WTC11 (cell line): ENCODE measurements at regions not wholly inside any gene's neighbourhood (a gene's known extent, or its start where the extent isn't known, plus 50 kb on each side); places are given as distances from the start of the nearest gene placed in this dataset.

Experiments used
- ATAC-seq: fragments of 200-7000 bp; cut with Tn5 transposase; 2 replicates; pipeline ENCODE4 v1.10.0; 2021; ENCODE audit warnings: mild to moderate bottlenecking, moderate library complexity
- CTCF ChIA-PET: fragments of 300-600 bp; sonication (Branson Sonifier 250); formaldehyde crosslinking; loops from one replicate; lab custom pipeline; 2021; ENCODE audit warnings: antibody characterized with exemption; lab: Charles Lee
- POLR2A ChIA-PET: fragments of 350-600 bp; sonication (Branson Sonifier 250); formaldehyde crosslinking; loops from one replicate; lab custom pipeline; 2021; ENCODE audit warnings: antibody characterized with exemption; lab: Charles Lee
- DNase-seq: peaks from one replicate; pipeline ENCODE4 v3.0.0; 2021; ENCODE audit warnings: low spot score
- H3K27ac Mint-ChIP-seq: 2 replicates; pipeline ENCODE4 v1.8.0; 2021; ENCODE audit warnings: mixed read lengths
- H3K27me3 Mint-ChIP-seq: 2 replicates; pipeline ENCODE4 v1.8.0; 2021; ENCODE audit warnings: low read depth, mild to moderate bottlenecking, moderate library complexity, mixed read lengths
- H3K36me3 Mint-ChIP-seq: 2 replicates; pipeline ENCODE4 v1.8.0; 2021; ENCODE audit warnings: mixed read lengths
- H3K4me1 Mint-ChIP-seq: 2 replicates; pipeline ENCODE4 v1.8.0; 2022; ENCODE audit warnings: mixed read lengths
- H3K4me3 Mint-ChIP-seq: 2 replicates; pipeline ENCODE4 v1.8.0; 2021; ENCODE audit warnings: mild to moderate bottlenecking, moderate library complexity, mixed read lengths
- H3K9me3 Mint-ChIP-seq: 2 replicates; pipeline ENCODE4 v1.8.0; 2021; ENCODE audit warnings: mixed read lengths
- ATF6 ChIP-seq: sonication (generic); formaldehyde crosslinking; IDR thresholded peaks from 2 replicates; pipeline ENCODE4 v1.8.1; 2023; ENCODE audit warnings: mild to moderate bottlenecking, missing genetic modification reagents
- CREB1 ChIP-seq: sonication (generic); formaldehyde crosslinking; IDR thresholded peaks from 2 replicates; pipeline ENCODE4 v1.8.0; 2023; ENCODE audit warnings: mild to moderate bottlenecking, missing genetic modification reagents
- CTCF ChIP-seq: fragments of 200-600 bp; IDR thresholded peaks from 2 replicates; pipeline ENCODE4 v1.8.0; 2022; ENCODE audit warnings: antibody characterized with exemption
- ELF4 ChIP-seq: sonication (generic); formaldehyde crosslinking; IDR thresholded peaks from 2 replicates; pipeline ENCODE4 v1.8.1; 2022; ENCODE audit warnings: low read depth, mild to moderate bottlenecking, moderate library complexity, missing genetic modification reagents
- EMX1 ChIP-seq: fragments of 250-450 bp; sonication (Bioruptor Pico); IDR thresholded peaks from 2 replicates; pipeline ENCODE4 v1.8.0; 2021; ENCODE audit warnings: mild to moderate bottlenecking
- ESRRA ChIP-seq: sonication (generic); formaldehyde crosslinking; IDR thresholded peaks from 2 replicates; pipeline ENCODE4 v1.8.1; 2022; ENCODE audit warnings: mild to moderate bottlenecking, missing genetic modification reagents, borderline replicate concordance
- FOXK1 ChIP-seq: sonication (generic); formaldehyde crosslinking; IDR thresholded peaks from 2 replicates; pipeline ENCODE4 v1.8.0; 2022; ENCODE audit warnings: mild to moderate bottlenecking, moderate library complexity, missing genetic modification reagents
- FOXP1 ChIP-seq: sonication (generic); formaldehyde crosslinking; IDR thresholded peaks from 2 replicates; pipeline ENCODE4 v1.8.0; 2022; ENCODE audit warnings: missing genetic modification reagents, mild to moderate bottlenecking, moderate library complexity, borderline replicate concordance
- GRHL2 ChIP-seq: fragments of 250-450 bp; sonication (Bioruptor Pico); IDR thresholded peaks from 2 replicates; pipeline ENCODE4 v1.8.0; 2022; ENCODE audit warnings: mild to moderate bottlenecking, moderate library complexity; ENCODE audit not compliant: insufficient replicate concordance, severe bottlenecking
- MAX ChIP-seq: sonication (generic); formaldehyde crosslinking; IDR thresholded peaks from 2 replicates; pipeline ENCODE4 v1.8.0; 2022; ENCODE audit warnings: mild to moderate bottlenecking, missing genetic modification reagents
- NFYB ChIP-seq: sonication (generic); formaldehyde crosslinking; conservative IDR thresholded peaks from 2 replicates; pipeline ENCODE4 v1.8.0; 2022; ENCODE audit warnings: low read depth, missing genetic modification reagents
- NR1H2 ChIP-seq: sonication (generic); formaldehyde crosslinking; IDR thresholded peaks from 2 replicates; pipeline ENCODE4 v1.9.0; 2021; ENCODE audit warnings: mild to moderate bottlenecking, moderate library complexity, missing genetic modification reagents
- NR3C1 ChIP-seq: sonication (generic); formaldehyde crosslinking; conservative IDR thresholded peaks from 2 replicates; pipeline ENCODE4 v1.8.1; 2023; ENCODE audit warnings: low read depth, mild to moderate bottlenecking, missing genetic modification reagents
- PRDM15 ChIP-seq: sonication (generic); formaldehyde crosslinking; IDR thresholded peaks from 2 replicates; pipeline ENCODE4 v1.8.0; 2022; ENCODE audit warnings: missing genetic modification reagents
- RELA ChIP-seq: sonication (generic); formaldehyde crosslinking; IDR thresholded peaks from 2 replicates; pipeline ENCODE4 v1.8.1; 2022; ENCODE audit warnings: missing genetic modification reagents, mild to moderate bottlenecking, borderline replicate concordance
- SP1 ChIP-seq: sonication (generic); formaldehyde crosslinking; conservative IDR thresholded peaks from 2 replicates; pipeline ENCODE4 v1.8.1; 2022; ENCODE audit warnings: missing genetic modification reagents
- ZNF121 ChIP-seq: sonication (generic); formaldehyde crosslinking; IDR thresholded peaks from 2 replicates; pipeline ENCODE4 v1.8.0; 2023; ENCODE audit warnings: missing genetic modification reagents
- ZNF263 ChIP-seq: sonication (generic); formaldehyde crosslinking; IDR thresholded peaks from 2 replicates; pipeline ENCODE4 v1.8.1; 2022; ENCODE audit warnings: low read depth, mild to moderate bottlenecking, moderate library complexity, missing genetic modification reagents
- ZNF396 ChIP-seq: fragments of 250-450 bp; sonication (Bioruptor Pico); IDR thresholded peaks from 2 replicates; pipeline ENCODE4 v1.8.0; 2021; ENCODE audit warnings: mild to moderate bottlenecking, moderate library complexity, borderline replicate concordance
- ZSCAN18 ChIP-seq: fragments of 250-450 bp; sonication (Bioruptor Pico); IDR thresholded peaks from 2 replicates; pipeline ENCODE4 v2.1.2; 2022; ENCODE audit warnings: mild to moderate bottlenecking, moderate library complexity

GRCh38 chrX:26918631-26919030, 544.5 kb downstream of the PPP4R3C start:
- TF ChIP-seq GRHL2 (CRISPR knock-in tag) (no peak), NFYB (CRISPR knock-in tag) (no peak), MAX (CRISPR knock-in tag) (no peak), NR1H2 (CRISPR knock-in tag) (no peak), CTCF (peak; percentile 32; the same call in 1 of the 2 replicates), ZNF396 (CRISPR knock-in tag) (no peak)
- peak; percentile 92 for ATAC-seq
- Mint-ChIP-seq H3K9me3 (no peaks in the 10 kb centered on the region), H3K4me3 (no peak overlapping the region), H3K4me1 (peaks cover 3% of the 10 kb centered on the region; the same call in 1 of the 2 replicates), H3K27ac (no peak overlapping the region), H3K36me3 (no peaks in the 10 kb centered on the region), H3K27me3 (no peaks in the 10 kb centered on the region)
- peak; percentile 12 for DNase-seq
- POLR2A ChIA-PET = no interaction called here
- CTCF ChIA-PET = interaction anchor here (1.0 kb wide), 1 partner anchor 96 kb away, joined by 3 read pairs; no protein-coding TSS in a partner anchor

- peaks cover 3% of the 10 kb centered on the region; the same call in 1 of the 2 replicates for H3K4me1 Mint-ChIP-seq
- H3K36me3 Mint-ChIP-seq = no peaks in the 10 kb centered on the region
- POLR2A ChIA-PET = no interaction called here
- no peak for DNase-seq
- no peaks in the 10 kb centered on the region for H3K27me3 Mint-ChIP-seq
- CTCF ChIA-PET = no interaction called here
- TF ChIP-seq ZNF263 (CRISPR knock-in tag) = no peak
- TF ChIP-seq ELF4 (CRISPR knock-in tag) = no peak
- TF ChIP-seq, all 79 proteins: peak for 0
- Mint-ChIP-seq H3K9me3 (no peaks in the 10 kb centered on the region; the same call in 1 of the 2 replicates), H3K27ac (no peak overlapping the region), H3K4me3 (no peak overlapping the region)
- no peak for ATAC-seq
Observed at GRCh38 chrX:26916991-26917390, 546.1 kb downstream of the PPP4R3C start.

- Mint-ChIP-seq H3K36me3 (peaks cover 2% of the 10 kb centered on the region), H3K4me1 (peaks cover 3% of the 10 kb centered on the region; the same call in 1 of the 2 replicates), H3K4me3 (no peak overlapping the region), H3K27me3 (no peaks in the 10 kb centered on the region; the same call in 1 of the 2 replicates), H3K9me3 (peaks cover 6% of the 10 kb centered on the region), H3K27ac (no peak overlapping the region)
- ATAC-seq = no peak
- TF ChIP-seq NFYB (CRISPR knock-in tag) (no peak), EMX1 (CRISPR knock-in tag) (no peak), PRDM15 (CRISPR knock-in tag) (no peak), ZSCAN18 (no peak), ESRRA (CRISPR knock-in tag) (no peak), CREB1 (CRISPR knock-in tag) (no peak), SP1 (CRISPR knock-in tag) (no peak), ATF6 (no peak), NR3C1 (no peak), RELA (CRISPR knock-in tag) (no peak), FOXK1 (CRISPR knock-in tag) (no peak), ZNF121 (no peak), FOXP1 (CRISPR knock-in tag) (no peak)
- ChIA-PET POLR2A (no interaction called here), CTCF (no interaction called here)
- no peak for DNase-seq
Observed at GRCh38 chrX:26915064-26915463, 548.1 kb downstream of the PPP4R3C start.
